GM23338 (cell line): ENCODE measurements at regions not wholly inside any gene's neighbourhood (a gene's known extent, or its start where the extent isn't known, plus 50 kb on each side); places are given as distances from the start of the nearest gene placed in this dataset.

Experiments used
- ATAC-seq: fragments of 200-7000 bp; cut with Tn5 transposase; 3 replicates; pipeline ENCODE4 v1.9.1; 2020
- DNase-seq: peaks from one replicate; pipeline ENCODE4 v3.0.0-alpha.2; 2015; ENCODE audit warnings: low spot score
- H2AFZ ChIP-seq: fragments of 200-600 bp; sonication (generic); 2 replicates; pipeline ENCODE4 v1.8.0; 2016; ENCODE audit warnings: antibody characterized with exemption, mild to moderate bottlenecking, moderate library complexity
- H3F3A ChIP-seq: fragments of 200-600 bp; sonication (generic); replicated peaks from 2 replicates; pipeline ENCODE4 v1.8.0; 2017; ENCODE audit warnings: antibody characterized with exemption, mixed run types, low read depth
- H3K27ac ChIP-seq: fragments of 200-600 bp; sonication (generic); 2 replicates; pipeline ENCODE4 v1.6.1; 2016; ENCODE audit warnings: low read depth
- H3K27me3 ChIP-seq: fragments of 200-600 bp; sonication (generic); 2 replicates; pipeline ENCODE4 v1.8.0; 2016; ENCODE audit warnings: mild to moderate bottlenecking, mixed run types, moderate library complexity; ENCODE audit not compliant: insufficient read depth
- H3K36me3 ChIP-seq: fragments of 200-600 bp; sonication (generic); 2 replicates; pipeline ENCODE4 v1.8.0; 2016; ENCODE audit warnings: mild to moderate bottlenecking; ENCODE audit not compliant: insufficient read depth
- H3K4me1 ChIP-seq: fragments of 200-600 bp; sonication (generic); 2 replicates; pipeline ENCODE4 v1.8.0; 2016; ENCODE audit warnings: mild to moderate bottlenecking, moderate library complexity; ENCODE audit not compliant: insufficient read depth
- H3K4me2 ChIP-seq: fragments of 200-600 bp; sonication (generic); 2 replicates; pipeline ENCODE4 v1.7.1; 2017; ENCODE audit warnings: mixed run types
- H3K4me3 ChIP-seq: fragments of 200-600 bp; sonication (generic); 2 replicates; pipeline ENCODE4 v1.6.1; 2016; ENCODE audit warnings: mixed run types
- H3K79me2 ChIP-seq: fragments of 200-600 bp; sonication (generic); replicated peaks from 2 replicates; pipeline ENCODE4 v1.8.0; 2017; ENCODE audit warnings: mild to moderate bottlenecking; ENCODE audit not compliant: insufficient read depth
- H3K9me2 ChIP-seq: fragments of 200-600 bp; sonication (generic); 2 replicates; pipeline ENCODE4 v1.8.0; 2017; ENCODE audit not compliant: insufficient read depth
- H4K20me1 ChIP-seq: fragments of 200-600 bp; sonication (generic); replicated peaks from 2 replicates; pipeline ENCODE4 v1.8.0; 2017; ENCODE audit warnings: mild to moderate bottlenecking; ENCODE audit not compliant: insufficient read depth
- H3K27ac Mint-ChIP-seq: 2 replicates; pipeline ENCODE4 v1.8.0; 2020; ENCODE audit warnings: inconsistent platforms, mild to moderate bottlenecking, moderate library complexity, mixed read lengths
- H3K27me3 Mint-ChIP-seq: 3 replicates; pipeline ENCODE4 v1.8.0; 2022; ENCODE audit warnings: low read depth, mild to moderate bottlenecking, moderate library complexity, mixed read lengths, inconsistent platforms; ENCODE audit not compliant: insufficient read depth, poor library complexity
- H3K36me3 Mint-ChIP-seq: 3 replicates; pipeline ENCODE4 v1.8.0; 2021; ENCODE audit warnings: low read depth, mild to moderate bottlenecking, inconsistent platforms, moderate library complexity, mixed read lengths
- H3K4me1 Mint-ChIP-seq: 3 replicates; pipeline ENCODE4 v1.8.0; 2020; ENCODE audit warnings: mild to moderate bottlenecking, inconsistent platforms, mixed read lengths
- H3K4me3 Mint-ChIP-seq: 3 replicates; pipeline ENCODE4 v1.8.0; 2021; ENCODE audit warnings: moderate library complexity, mild to moderate bottlenecking, inconsistent platforms, mixed read lengths
- H3K9me3 Mint-ChIP-seq: 3 replicates; pipeline ENCODE4 v1.8.0; 2020; ENCODE audit warnings: moderate library complexity, mild to moderate bottlenecking, inconsistent platforms, mixed read lengths
- CREB1 ChIP-seq: fragments of 250-450 bp; sonication (Bioruptor Pico); IDR thresholded peaks from 2 replicates; pipeline ENCODE4 v1.5.0; 2020; ENCODE audit warnings: low read depth, mild to moderate bottlenecking, moderate library complexity
- EZH2 ChIP-seq: fragments of 200-600 bp; sonication (generic); IDR thresholded peaks from one replicate; pipeline ENCODE4 v1.8.0; 2017; ENCODE audit warnings: antibody characterized with exemption, mild to moderate bottlenecking, low read depth; ENCODE audit not compliant: unreplicated experiment
- EZH2phosphoT487 ChIP-seq: fragments of 200-600 bp; sonication (generic); IDR thresholded peaks from one replicate; pipeline ENCODE4 v1.8.1; 2018; ENCODE audit warnings: antibody characterized with exemption; ENCODE audit not compliant: unreplicated experiment
- NANOG ChIP-seq: IDR thresholded peaks from 2 replicates; pipeline ENCODE4 v1.6.1; 2016; ENCODE audit warnings: antibody characterized with exemption, borderline replicate concordance
- POLR2AphosphoS5 ChIP-seq: IDR thresholded peaks from 2 replicates; pipeline ENCODE4 v1.6.1; 2016; ENCODE audit warnings: antibody characterized with exemption, low read depth
- STAT1 ChIP-seq: IDR thresholded peaks from one replicate; pipeline ENCODE4 v1.6.1; 2016; ENCODE audit warnings: antibody characterized with exemption; ENCODE audit not compliant: unreplicated experiment
- ZNF114 ChIP-seq: fragments of 250-450 bp; sonication (Bioruptor Pico); IDR thresholded peaks from 2 replicates; pipeline ENCODE4 v1.5.0; 2020; ENCODE audit warnings: mild to moderate bottlenecking, moderate library complexity
- ZNF331 ChIP-seq: fragments of 250-450 bp; sonication (Bioruptor Pico); IDR thresholded peaks from 2 replicates; pipeline ENCODE4 v1.5.0; 2020; ENCODE audit warnings: low read depth, mild to moderate bottlenecking, moderate library complexity
- TF ChIP-seq, protein P1 (sequence below): IDR thresholded peaks from one replicate; pipeline ENCODE4 v1.6.1; 2018; ENCODE audit warnings: antibody characterized with exemption; ENCODE audit not compliant: unreplicated experiment
- TF ChIP-seq, protein P2 (sequence below): IDR thresholded peaks from 2 replicates; pipeline ENCODE4 v1.6.1; 2016; ENCODE audit warnings: antibody characterized with exemption
- TF ChIP-seq, protein P3 (sequence below): fragments of 250-450 bp; sonication (Bioruptor Pico); IDR thresholded peaks from 2 replicates; pipeline ENCODE4 v1.5.0; 2020; ENCODE audit warnings: mild to moderate bottlenecking, moderate library complexity

DNA sequence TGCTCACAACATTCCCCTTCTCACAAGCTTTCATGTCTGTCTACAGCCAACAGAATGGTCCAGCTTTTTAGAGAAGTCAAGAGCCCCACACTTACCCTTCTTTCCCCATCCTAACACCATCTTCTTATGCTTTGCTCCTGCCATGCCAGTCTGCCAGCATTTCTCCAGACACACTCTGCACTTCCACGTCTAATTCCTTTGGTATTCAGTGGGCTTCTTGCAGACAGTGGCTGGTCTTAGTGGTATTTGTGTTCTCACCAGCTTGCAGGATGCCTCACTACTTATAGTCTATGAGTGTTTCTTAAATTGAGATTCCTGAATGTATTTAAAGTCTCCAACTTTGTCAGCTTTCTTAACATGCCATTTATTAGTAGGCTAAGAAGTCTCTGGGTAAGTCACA is 154.4 kb downstream of the BBOX1 start:
- no peaks in the 10 kb centered on the region for H4K20me1 ChIP-seq
- Mint-ChIP-seq H3K27ac (no peak overlapping the region), H3K4me3 (no peak overlapping the region), H3K9me3 (no peaks in the 10 kb centered on the region), H3K36me3 (no peaks in the 10 kb centered on the region), H3K27me3 (no peaks in the 10 kb centered on the region), H3K4me1 (no peaks in the 10 kb centered on the region)
- H3K9me2 ChIP-seq, result no peaks in the 10 kb centered on the region
- H3K4me2 ChIP-seq, result no peak overlapping the region
- ATAC-seq (no peak), DNase-seq (no peak)
- no peaks in the 10 kb centered on the region for H3F3A ChIP-seq
- H3K27me3 ChIP-seq, result no peaks in the 10 kb centered on the region
- no peaks in the 10 kb centered on the region for H3K36me3 ChIP-seq
- H3K4me3 ChIP-seq, result no peak overlapping the region
- H2AFZ ChIP-seq, result no peak overlapping the region
- H3K4me1 ChIP-seq, result no peaks in the 10 kb centered on the region
- TF ChIP-seq NANOG, result no peak
- no peak for TF ChIP-seq POLR2AphosphoS5
- no peaks in the 10 kb centered on the region for H3K79me2 ChIP-seq
- no peak overlapping the region for H3K27ac ChIP-seq

DNA sequence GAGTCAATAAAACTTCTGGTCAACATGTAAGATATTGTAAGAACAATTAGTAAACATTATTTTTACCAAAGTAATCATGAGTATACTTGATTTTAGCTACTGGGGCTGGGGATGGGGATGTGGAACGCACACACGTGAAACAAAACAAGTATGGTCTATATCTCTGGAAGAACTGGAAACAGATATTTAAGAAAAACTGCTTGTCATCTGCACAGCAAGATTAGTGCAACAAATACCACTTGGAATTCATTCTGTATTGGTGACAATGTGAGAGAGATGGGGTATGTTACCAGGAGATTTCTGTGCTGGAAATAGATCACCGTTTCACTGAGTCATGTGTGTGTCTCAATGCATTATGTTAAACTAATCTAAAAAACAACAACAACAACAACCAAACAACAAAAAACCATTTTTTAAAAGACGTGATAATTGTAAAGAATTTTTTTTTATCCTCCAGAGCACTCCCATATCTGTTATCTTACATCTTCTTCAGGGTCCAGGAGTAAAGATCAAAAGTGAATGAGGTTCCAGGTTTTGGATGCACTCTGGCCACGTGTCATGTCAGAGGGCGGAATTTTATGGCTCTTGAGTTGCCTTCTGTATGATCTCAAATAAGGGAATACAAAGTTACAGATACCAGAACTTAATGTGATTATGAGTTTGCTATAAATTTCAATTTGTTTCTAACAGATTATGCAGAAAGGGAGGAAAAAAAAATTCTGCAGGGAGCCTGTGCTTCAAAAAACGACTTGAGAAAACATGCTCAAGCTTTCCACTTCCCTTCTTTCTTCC is 153.0 kb downstream of the BBOX1 start:
- Histone ChIP-seq H3K4me3 (no peak overlapping the region), H4K20me1 (no peaks in the 10 kb centered on the region), H3F3A (no peaks in the 10 kb centered on the region), H3K27ac (no peak overlapping the region), H2AFZ (no peak overlapping the region), H3K4me2 (no peak overlapping the region), H3K4me1 (no peaks in the 10 kb centered on the region), H3K27me3 (no peaks in the 10 kb centered on the region), H3K9me2 (no peaks in the 10 kb centered on the region), H3K79me2 (no peaks in the 10 kb centered on the region), H3K36me3 (no peaks in the 10 kb centered on the region)
- Mint-ChIP-seq H3K36me3 (no peaks in the 10 kb centered on the region), H3K27ac (no peak overlapping the region), H3K4me1 (no peaks in the 10 kb centered on the region), H3K4me3 (no peak overlapping the region), H3K27me3 (no peaks in the 10 kb centered on the region), H3K9me3 (no peaks in the 10 kb centered on the region)
- no peak for ATAC-seq
- no peak for DNase-seq
- TF ChIP-seq ZNF331 (CRISPR knock-in tag), result no peak
- no peak for TF ChIP-seq EZH2
- no peak for TF ChIP-seq STAT1
- TF ChIP-seq, protein P1, sequence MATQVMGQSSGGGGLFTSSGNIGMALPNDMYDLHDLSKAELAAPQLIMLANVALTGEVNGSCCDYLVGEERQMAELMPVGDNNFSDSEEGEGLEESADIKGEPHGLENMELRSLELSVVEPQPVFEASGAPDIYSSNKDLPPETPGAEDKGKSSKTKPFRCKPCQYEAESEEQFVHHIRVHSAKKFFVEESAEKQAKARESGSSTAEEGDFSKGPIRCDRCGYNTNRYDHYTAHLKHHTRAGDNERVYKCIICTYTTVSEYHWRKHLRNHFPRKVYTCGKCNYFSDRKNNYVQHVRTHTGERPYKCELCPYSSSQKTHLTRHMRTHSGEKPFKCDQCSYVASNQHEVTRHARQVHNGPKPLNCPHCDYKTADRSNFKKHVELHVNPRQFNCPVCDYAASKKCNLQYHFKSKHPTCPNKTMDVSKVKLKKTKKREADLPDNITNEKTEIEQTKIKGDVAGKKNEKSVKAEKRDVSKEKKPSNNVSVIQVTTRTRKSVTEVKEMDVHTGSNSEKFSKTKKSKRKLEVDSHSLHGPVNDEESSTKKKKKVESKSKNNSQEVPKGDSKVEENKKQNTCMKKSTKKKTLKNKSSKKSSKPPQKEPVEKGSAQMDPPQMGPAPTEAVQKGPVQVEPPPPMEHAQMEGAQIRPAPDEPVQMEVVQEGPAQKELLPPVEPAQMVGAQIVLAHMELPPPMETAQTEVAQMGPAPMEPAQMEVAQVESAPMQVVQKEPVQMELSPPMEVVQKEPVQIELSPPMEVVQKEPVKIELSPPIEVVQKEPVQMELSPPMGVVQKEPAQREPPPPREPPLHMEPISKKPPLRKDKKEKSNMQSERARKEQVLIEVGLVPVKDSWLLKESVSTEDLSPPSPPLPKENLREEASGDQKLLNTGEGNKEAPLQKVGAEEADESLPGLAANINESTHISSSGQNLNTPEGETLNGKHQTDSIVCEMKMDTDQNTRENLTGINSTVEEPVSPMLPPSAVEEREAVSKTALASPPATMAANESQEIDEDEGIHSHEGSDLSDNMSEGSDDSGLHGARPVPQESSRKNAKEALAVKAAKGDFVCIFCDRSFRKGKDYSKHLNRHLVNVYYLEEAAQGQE, result no peak
- no peak for TF ChIP-seq NANOG
- TF ChIP-seq ZNF114 (CRISPR knock-in tag), result no peak
- no peak for TF ChIP-seq EZH2phosphoT487
- TF ChIP-seq, protein P2, sequence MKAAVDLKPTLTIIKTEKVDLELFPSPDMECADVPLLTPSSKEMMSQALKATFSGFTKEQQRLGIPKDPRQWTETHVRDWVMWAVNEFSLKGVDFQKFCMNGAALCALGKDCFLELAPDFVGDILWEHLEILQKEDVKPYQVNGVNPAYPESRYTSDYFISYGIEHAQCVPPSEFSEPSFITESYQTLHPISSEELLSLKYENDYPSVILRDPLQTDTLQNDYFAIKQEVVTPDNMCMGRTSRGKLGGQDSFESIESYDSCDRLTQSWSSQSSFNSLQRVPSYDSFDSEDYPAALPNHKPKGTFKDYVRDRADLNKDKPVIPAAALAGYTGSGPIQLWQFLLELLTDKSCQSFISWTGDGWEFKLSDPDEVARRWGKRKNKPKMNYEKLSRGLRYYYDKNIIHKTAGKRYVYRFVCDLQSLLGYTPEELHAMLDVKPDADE, result no peak
- no peak for TF ChIP-seq CREB1
- TF ChIP-seq POLR2AphosphoS5, result no peak
- TF ChIP-seq, protein P3, sequence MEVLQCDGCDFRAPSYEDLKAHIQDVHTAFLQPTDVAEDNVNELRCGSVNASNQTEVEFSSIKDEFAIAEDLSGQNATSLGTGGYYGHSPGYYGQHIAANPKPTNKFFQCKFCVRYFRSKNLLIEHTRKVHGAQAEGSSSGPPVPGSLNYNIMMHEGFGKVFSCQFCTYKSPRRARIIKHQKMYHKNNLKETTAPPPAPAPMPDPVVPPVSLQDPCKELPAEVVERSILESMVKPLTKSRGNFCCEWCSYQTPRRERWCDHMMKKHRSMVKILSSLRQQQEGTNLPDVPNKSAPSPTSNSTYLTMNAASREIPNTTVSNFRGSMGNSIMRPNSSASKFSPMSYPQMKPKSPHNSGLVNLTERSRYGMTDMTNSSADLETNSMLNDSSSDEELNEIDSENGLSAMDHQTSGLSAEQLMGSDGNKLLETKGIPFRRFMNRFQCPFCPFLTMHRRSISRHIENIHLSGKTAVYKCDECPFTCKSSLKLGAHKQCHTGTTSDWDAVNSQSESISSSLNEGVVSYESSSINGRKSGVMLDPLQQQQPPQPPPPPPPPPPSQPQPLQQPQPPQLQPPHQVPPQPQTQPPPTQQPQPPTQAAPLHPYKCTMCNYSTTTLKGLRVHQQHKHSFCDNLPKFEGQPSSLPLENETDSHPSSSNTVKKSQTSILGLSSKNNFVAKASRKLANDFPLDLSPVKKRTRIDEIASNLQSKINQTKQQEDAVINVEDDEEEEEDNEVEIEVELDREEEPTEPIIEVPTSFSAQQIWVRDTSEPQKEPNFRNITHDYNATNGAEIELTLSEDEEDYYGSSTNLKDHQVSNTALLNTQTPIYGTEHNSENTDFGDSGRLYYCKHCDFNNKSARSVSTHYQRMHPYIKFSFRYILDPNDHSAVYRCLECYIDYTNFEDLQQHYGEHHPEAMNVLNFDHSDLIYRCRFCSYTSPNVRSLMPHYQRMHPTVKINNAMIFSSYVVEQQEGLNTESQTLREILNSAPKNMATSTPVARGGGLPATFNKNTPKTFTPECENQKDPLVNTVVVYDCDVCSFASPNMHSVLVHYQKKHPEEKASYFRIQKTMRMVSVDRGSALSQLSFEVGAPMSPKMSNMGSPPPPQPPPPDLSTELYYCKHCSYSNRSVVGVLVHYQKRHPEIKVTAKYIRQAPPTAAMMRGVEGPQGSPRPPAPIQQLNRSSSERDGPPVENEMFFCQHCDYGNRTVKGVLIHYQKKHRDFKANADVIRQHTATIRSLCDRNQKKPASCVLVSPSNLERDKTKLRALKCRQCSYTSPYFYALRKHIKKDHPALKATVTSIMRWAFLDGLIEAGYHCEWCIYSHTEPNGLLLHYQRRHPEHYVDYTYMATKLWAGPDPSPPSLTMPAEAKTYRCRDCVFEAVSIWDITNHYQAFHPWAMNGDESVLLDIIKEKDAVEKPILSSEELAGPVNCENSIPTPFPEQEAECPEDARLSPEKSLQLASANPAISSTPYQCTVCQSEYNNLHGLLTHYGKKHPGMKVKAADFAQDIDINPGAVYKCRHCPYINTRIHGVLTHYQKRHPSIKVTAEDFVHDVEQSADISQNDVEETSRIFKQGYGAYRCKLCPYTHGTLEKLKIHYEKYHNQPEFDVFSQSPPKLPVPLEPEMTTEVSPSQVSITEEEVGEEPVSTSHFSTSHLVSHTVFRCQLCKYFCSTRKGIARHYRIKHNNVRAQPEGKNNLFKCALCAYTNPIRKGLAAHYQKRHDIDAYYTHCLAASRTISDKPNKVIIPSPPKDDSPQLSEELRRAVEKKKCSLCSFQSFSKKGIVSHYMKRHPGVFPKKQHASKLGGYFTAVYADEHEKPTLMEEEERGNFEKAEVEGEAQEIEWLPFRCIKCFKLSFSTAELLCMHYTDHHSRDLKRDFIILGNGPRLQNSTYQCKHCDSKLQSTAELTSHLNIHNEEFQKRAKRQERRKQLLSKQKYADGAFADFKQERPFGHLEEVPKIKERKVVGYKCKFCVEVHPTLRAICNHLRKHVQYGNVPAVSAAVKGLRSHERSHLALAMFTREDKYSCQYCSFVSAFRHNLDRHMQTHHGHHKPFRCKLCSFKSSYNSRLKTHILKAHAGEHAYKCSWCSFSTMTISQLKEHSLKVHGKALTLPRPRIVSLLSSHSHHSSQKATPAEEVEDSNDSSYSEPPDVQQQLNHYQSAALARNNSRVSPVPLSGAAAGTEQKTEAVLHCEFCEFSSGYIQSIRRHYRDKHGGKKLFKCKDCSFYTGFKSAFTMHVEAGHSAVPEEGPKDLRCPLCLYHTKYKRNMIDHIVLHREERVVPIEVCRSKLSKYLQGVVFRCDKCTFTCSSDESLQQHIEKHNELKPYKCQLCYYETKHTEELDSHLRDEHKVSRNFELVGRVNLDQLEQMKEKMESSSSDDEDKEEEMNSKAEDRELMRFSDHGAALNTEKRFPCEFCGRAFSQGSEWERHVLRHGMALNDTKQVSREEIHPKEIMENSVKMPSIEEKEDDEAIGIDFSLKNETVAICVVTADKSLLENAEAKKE, result no peak
